HepG2 (cell line): ENCODE measurements at regions not wholly inside any gene's neighbourhood (a gene's known extent, or its start where the extent isn't known, plus 50 kb on each side); places are given as distances from the start of the nearest gene placed in this dataset.

Experiments
- ATAC-seq: fragments of 200-7000 bp; cut with Tn5 transposase; 3 replicates; pipeline ENCODE4 v1.9.1; 2020; ENCODE audit warnings: mild to moderate bottlenecking, moderate library complexity
- BruUV-seq: library from RNA; stranded (reverse); fragments of 400-500 nt; replicated peaks from 2 replicates; lab custom pipeline; 2021; lab: Mats Ljungman, UMichigan
- CTCF ChIA-PET: fragments of 300-600 bp; formaldehyde crosslinking; extraction: SDS; loops from one replicate; lab custom pipeline; 2021; ENCODE audit warnings: low total read pairs, inconsistent platforms, low intra/inter-chr PET ratio; lab: Yijun Ruan, JAX
- POLR2A ChIA-PET: fragments of 350-600 bp; sonication (Branson Sonifier 250); formaldehyde crosslinking; loops from one replicate; lab custom pipeline; 2020; ENCODE audit warnings: antibody characterized with exemption, inconsistent platforms; lab: Yijun Ruan, JAX
- DNase-seq: peaks from one replicate; pipeline ENCODE4 v3.0.0-alpha.2; 2015; ENCODE audit warnings: low spot score
- FAIRE-seq: peaks from 3 replicates; lab custom pipeline; 2011; peaks lifted over from hg19 to GRCh38; lab: Jason Lieb, UNC
- H2AFZ ChIP-seq: one replicate; pipeline ENCODE4 v1.6.1; 2011; ENCODE audit warnings: low read length, inconsistent platforms
- H3K27ac ChIP-seq: fragments of 300-600 bp; 3 replicates; pipeline ENCODE4 v1.8.0; 2011; ENCODE audit warnings: mixed run types, mild to moderate bottlenecking, mixed read lengths, low read length, inconsistent platforms; ENCODE audit not compliant: insufficient read depth; ENCODE audit errors: extremely low read length
- H3K27me3 ChIP-seq, 2 experiments: fragments of 200-600 bp in 1 of 2; 2 replicates in 1 of 2; 3 replicates in 1 of 2; pipeline versions ENCODE4 v1.6.0 to v1.8.0; 2011; ENCODE audit warnings: low read length in 2 of 2, mild to moderate bottlenecking in 2 of 2, moderate library complexity in 2 of 2, inconsistent platforms in 1 of 2; ENCODE audit not compliant: insufficient read depth in 2 of 2, control insufficient read depth in 1 of 2
- H3K36me3 ChIP-seq, 2 experiments: fragments of 200-600 bp in 1 of 2; replicated peaks in 1 of 2; 2 replicates in 1 of 2; 3 replicates in 1 of 2; pipeline versions ENCODE4 v1.5.1 to v1.8.0; 2011; ENCODE audit warnings: low read length in 2 of 2, inconsistent platforms in 1 of 2; ENCODE audit not compliant: insufficient read depth in 2 of 2, control insufficient read depth in 1 of 2
- H3K4me1 ChIP-seq: 2 replicates; pipeline ENCODE4 v1.5.1; 2012; ENCODE audit warnings: low read length, inconsistent platforms; ENCODE audit not compliant: insufficient read depth
- H3K4me2 ChIP-seq: 2 replicates; pipeline ENCODE4 v1.6.0; 2011; ENCODE audit warnings: low read depth, low read length, inconsistent platforms
- H3K4me3 ChIP-seq, 3 experiments: fragments of 200-600 bp in 1 of 3; sonication (generic), shearing (Covaris generic) in 1 of 3; replicated peaks in 1 of 3; 2 replicates each; pipeline ENCODE4 v1.5.1; 2011 to 2016; ENCODE audit warnings: low read length in 3 of 3, inconsistent platforms in 2 of 3, low read depth in 2 of 3, mild to moderate bottlenecking in 2 of 3, control low read depth in 1 of 3, mixed read lengths in 1 of 3; ENCODE audit not compliant: insufficient read depth in 1 of 3
- H3K79me2 ChIP-seq: one replicate; pipeline ENCODE4 v1.6.1; 2011; ENCODE audit warnings: low read length, inconsistent platforms; ENCODE audit not compliant: insufficient read depth
- H3K9ac ChIP-seq: 2 replicates; pipeline ENCODE4 v1.6.0; 2011; ENCODE audit warnings: mild to moderate bottlenecking, low read depth, low read length, inconsistent platforms; ENCODE audit not compliant: insufficient read depth
- H3K9me3 ChIP-seq: 2 replicates; pipeline ENCODE4 v1.5.1; 2012; ENCODE audit warnings: mild to moderate bottlenecking, low read length
- H4K20me1 ChIP-seq: 2 replicates; pipeline ENCODE4 v1.6.0; 2011; ENCODE audit warnings: inconsistent platforms, mild to moderate bottlenecking, low read length, moderate library complexity; ENCODE audit not compliant: insufficient read depth
- AGO1 ChIP-seq: fragments of 200-400 bp; formaldehyde crosslinking; IDR thresholded peaks from 2 replicates; pipeline ENCODE4 v1.6.1; 2017; ENCODE audit warnings: mild to moderate bottlenecking, low read depth, low read length, moderate library complexity; ENCODE audit not compliant: poor library complexity, severe bottlenecking
- DDIT3 ChIP-seq: sonication (generic); formaldehyde crosslinking; IDR thresholded peaks from 2 replicates; pipeline ENCODE4 v1.4.0; 2020; ENCODE audit warnings: mild to moderate bottlenecking, missing genetic modification reagents
- DMAP1 ChIP-seq: IDR thresholded peaks from 2 replicates; pipeline ENCODE4 v1.6.1; 2016
- DNMT3B ChIP-seq: conservative IDR thresholded peaks from 2 replicates; pipeline ENCODE4 v1.6.1; 2016; ENCODE audit warnings: missing biosample characterization, control low read depth
- GPN1 ChIP-seq: sonication (generic); formaldehyde crosslinking; IDR thresholded peaks from 2 replicates; pipeline ENCODE4 v1.5.1; 2020; ENCODE audit warnings: missing genetic modification reagents, borderline replicate concordance
- GRHL1 ChIP-seq: sonication (generic); formaldehyde crosslinking; conservative IDR thresholded peaks from 2 replicates; pipeline ENCODE4 v1.8.0; 2022; ENCODE audit warnings: missing genetic modification reagents
- IKZF1 ChIP-seq: fragments of 450-650 bp; IDR thresholded peaks from 2 replicates; pipeline ENCODE4 v1.7.1; 2016
- MED8 ChIP-seq: sonication (generic); formaldehyde crosslinking; IDR thresholded peaks from 2 replicates; pipeline ENCODE4 v1.8.1; 2023; ENCODE audit warnings: mild to moderate bottlenecking, missing genetic modification reagents; ENCODE audit not compliant: insufficient replicate concordance
- RORA ChIP-seq: sonication (generic); formaldehyde crosslinking; IDR thresholded peaks from 2 replicates; pipeline ENCODE4 v1.5.0; 2020; ENCODE audit warnings: mild to moderate bottlenecking, missing genetic modification reagents, moderate library complexity
- SP5 ChIP-seq: IDR thresholded peaks from 2 replicates; pipeline ENCODE4 v1.6.1; 2016; ENCODE audit warnings: low read depth, borderline replicate concordance
- ZFP82 ChIP-seq: sonication (generic); formaldehyde crosslinking; IDR thresholded peaks from 2 replicates; pipeline ENCODE4 v1.5.1; 2020; ENCODE audit warnings: mild to moderate bottlenecking, missing genetic modification reagents, borderline replicate concordance
- ZMAT3 ChIP-seq: sonication (generic); formaldehyde crosslinking; conservative IDR thresholded peaks from 2 replicates; pipeline ENCODE4 v1.7.0; 2021; ENCODE audit warnings: missing genetic modification reagents
- ZNF430 ChIP-seq: sonication (generic); formaldehyde crosslinking; IDR thresholded peaks from 2 replicates; pipeline ENCODE4 v1.9.0; 2021; ENCODE audit warnings: mild to moderate bottlenecking, missing genetic modification reagents
- ZNF530 ChIP-seq: sonication (generic); formaldehyde crosslinking; IDR thresholded peaks from 2 replicates; pipeline ENCODE4 v1.5.0; 2020; ENCODE audit warnings: low read depth, mild to moderate bottlenecking, missing genetic modification reagents
- ZNF616 ChIP-seq: sonication (generic); formaldehyde crosslinking; IDR thresholded peaks from 2 replicates; pipeline ENCODE4 v1.5.0; 2020; ENCODE audit warnings: low read depth, mild to moderate bottlenecking, missing genetic modification reagents
- ZNF766 ChIP-seq: sonication (generic); formaldehyde crosslinking; IDR thresholded peaks from 2 replicates; pipeline ENCODE4 v1.5.0; 2020; ENCODE audit warnings: missing genetic modification reagents, borderline replicate concordance
- WGBS: methylation state at CpG from one replicate; pipeline ENCODE4 v1.1.6; 2017; ENCODE audit warnings: low lambda C conversion rate; 5-methylcytosine and 5-hydroxymethylcytosine counted together
- in situ Hi-C: cut with HindIII; loops from 2 replicates; pipeline ENCODE4 v1.10.0; 2017; ENCODE audit warnings: low pct_unique_long_range_greater_than_20kb; ENCODE audit not compliant: extremely low pct_ligation_motif_present
- intact Hi-C: fragments of 100-400 bp; cut with micrococcal nuclease; formaldehyde crosslinking; loops from one replicate; pipeline ENCODE4 v1.10.0; 2022; ENCODE audit not compliant: unreplicated experiment

GRCh38 chr1:82991569-82991968 lies 1007.4 kb downstream of the TTLL7 start:
- TF ChIP-seq ZMAT3 = no peak
- TF ChIP-seq RORA = no peak
- no peak for TF ChIP-seq GRHL1 (CRISPR knock-in tag)
- no peak for TF ChIP-seq DDIT3 (CRISPR knock-in tag)
- TF ChIP-seq AGO1 = no peak
- no peak for TF ChIP-seq MED8 (CRISPR knock-in tag)
- no peak for TF ChIP-seq IKZF1
- no peak for TF ChIP-seq SP5 (CRISPR knock-in tag)
- no peak for TF ChIP-seq DNMT3B (CRISPR knock-in tag)
- no peak for TF ChIP-seq ZNF766 (CRISPR knock-in tag)
- no peak for TF ChIP-seq ZNF530 (CRISPR knock-in tag)
- TF ChIP-seq ZNF430 (CRISPR knock-in tag) = no peak
- no peak for TF ChIP-seq ZFP82
- TF ChIP-seq ZNF616 (CRISPR knock-in tag) = no peak
- no peak for TF ChIP-seq GPN1 (CRISPR knock-in tag)
- TF ChIP-seq DMAP1 (CRISPR knock-in tag) = no peak
- TF ChIP-seq, all 625 proteins: peak for 0
- H3K27ac ChIP-seq = no peak overlapping the region
- no peak overlapping the region for H3K4me3 ChIP-seq
- no peaks in the 10 kb centered on the region for H3K27me3 ChIP-seq
- H3K9ac ChIP-seq = no peak overlapping the region
- no peak for DNase-seq
- H3K4me2 ChIP-seq = no peak overlapping the region
- no peaks in the 10 kb centered on the region for H3K36me3 ChIP-seq
- peaks cover 77% of the 10 kb centered on the region for H3K9me3 ChIP-seq
- no peak for ATAC-seq
- 0% methylated on average over 2 of the region's 2 CpGs for WGBS
- no peaks in the 10 kb centered on the region for H4K20me1 ChIP-seq
- ChIA-PET CTCF (no interaction called here), POLR2A (no interaction called here)
- H3K4me1 ChIP-seq = no peaks in the 10 kb centered on the region
- in situ Hi-C loops (no loop called here), intact Hi-C loops (no loop called here)
- no TSS peak for BruUV-seq
- no peak for FAIRE-seq
- H3K79me2 ChIP-seq = no peaks in the 10 kb centered on the region
- no peak overlapping the region for H2AFZ ChIP-seq
